Esophagus squamous epithelium (tissue), 4 donors: ENCODE measurements at regions not wholly inside any gene's neighbourhood (a gene's known extent, or its start where the extent isn't known, plus 50 kb on each side); places are given as distances from the start of the nearest gene placed in this dataset.
"Not testable (repeated sequence)": the region's sequence is repeated elsewhere in the genome, so short reads cannot be mapped to it uniquely, and the experiment has no call there.

Experiments
- CTCF ChIP-seq, 6 experiments: fragments of 450-650 bp in 4 of 6; fragments of 200-600 bp in 2 of 6; sonication (generic) in 2 of 6; IDR thresholded peaks; one replicate each; pipeline ENCODE4 v1.5.1; 2016 to 2019; ENCODE audit warnings: antibody characterized with exemption in 6 of 6, mild to moderate bottlenecking in 4 of 6, moderate library complexity in 4 of 6
- POLR2A ChIP-seq, 4 donors: fragments of 450-650 bp; IDR thresholded peaks; one replicate each; pipeline ENCODE4 v1.6.1; 2017; ENCODE audit warnings: antibody characterized with exemption in 4 of 4, mild to moderate bottlenecking in 4 of 4, moderate library complexity in 3 of 4

GRCh38 chr2:87405531-87406216 is 342.2 kb upstream of the PLGLB2 start:
- not testable (repeated sequence) for TF ChIP-seq CTCF, POLR2A (IDR thresholded peaks at IDR 0.05)
